ELF-1 (cell line): ENCODE measurements at regions not wholly inside any gene's neighbourhood (a gene's known extent, or its start where the extent isn't known, plus 50 kb on each side); places are given as distances from the start of the nearest gene placed in this dataset.

Source experiments
- DNase-seq: peaks from one replicate; pipeline ENCODE4 v3.0.0-alpha.2; 2016; ENCODE audit warnings: low read depth, low spot score

GRCh38 chr20:3354247-3354646, 53.2 kb downstream of the DNAAF9 start:
- no peak for DNase-seq

GRCh38 chr20:3353646-3354045, 53.8 kb downstream of the DNAAF9 start:
- DNase-seq, result no peak

- DNase-seq, result no peak
Observed at GRCh38 chr20:3352202-3352601, 55.3 kb downstream of the DNAAF9 start.

- no peak for DNase-seq
Observed at GRCh38 chr20:3350422-3350821, 57.0 kb downstream of the DNAAF9 start.

GRCh38 chr20:3349786-3350185, 57.7 kb downstream of the DNAAF9 start:
- no peak for DNase-seq

- no peak for DNase-seq
Observed at GRCh38 chr20:3342766-3343165, 64.7 kb downstream of the DNAAF9 start.

GRCh38 chr20:3340443-3340842, 67.0 kb downstream of the DNAAF9 start:
- DNase-seq, result no peak

- DNase-seq, result no peak
Observed at GRCh38 chr20:3339571-3339970, 67.9 kb downstream of the DNAAF9 start.

GRCh38 chr20:3339076-3339475, 68.4 kb downstream of the DNAAF9 start:
- no peak for DNase-seq

- no peak for DNase-seq
Observed at GRCh38 chr20:3334156-3334943, 73.1 kb downstream of the DNAAF9 start.

- DNase-seq, result no peak
Observed at GRCh38 chr20:3330046-3330741, 77.3 kb downstream of the DNAAF9 start.

- DNase-seq, result no peak
Observed at GRCh38 chr20:3328501-3328900, 79.0 kb downstream of the DNAAF9 start.

- no peak for DNase-seq
Observed at GRCh38 chr20:3326779-3327521, 80.5 kb downstream of the DNAAF9 start.

GRCh38 chr20:3325864-3326263, 81.6 kb downstream of the DNAAF9 start:
- DNase-seq, result no peak

- DNase-seq, result peak; percentile 70
Observed at GRCh38 chr20:3323398-3323797, 84.1 kb downstream of the DNAAF9 start.

GRCh38 chr20:3318226-3318884, 79.4 kb upstream of the SLC4A11 start:
- DNase-seq, result peak; percentile 18

- no peak for DNase-seq
Observed at GRCh38 chr20:3316136-3316535, 77.1 kb upstream of the SLC4A11 start.

- DNase-seq, result no peak
Observed at GRCh38 chr20:3315136-3315535, 76.1 kb upstream of the SLC4A11 start.

GRCh38 chr20:3314391-3314790, 75.4 kb upstream of the SLC4A11 start:
- DNase-seq, result no peak

GRCh38 chr20:3313683-3314065, 74.7 kb upstream of the SLC4A11 start:
- DNase-seq, result no peak

GRCh38 chr20:3312940-3313682, 74.1 kb upstream of the SLC4A11 start:
- no peak for DNase-seq
